ENCODE measurements at regions not wholly inside any gene's neighbourhood (a gene's known extent, or its start where the extent isn't known, plus 50 kb on each side); places are given as distances from the start of the nearest gene placed in this dataset.

GRCh38 chr9:109722007-109722406 is 58.0 kb upstream of the PALM2AKAP2 start:
- in situ Hi-C loops (cut with MboI), result no loop called here
- CTCF ChIA-PET, result no interaction called here
- BruUV-seq (replicated peaks), result no TSS peak
- TF ChIP-seq USF2 (IDR thresholded peaks at IDR 0.05; ENCODE audit: borderline replicate concordance, low read depth, low read length), result no peak
- TF ChIP-seq FOXM1 (IDR thresholded peaks at IDR 0.05; ENCODE audit: low read depth, low read length), result no peak
- TF ChIP-seq TAF1 (IDR thresholded peaks at IDR 0.05; ENCODE audit: borderline replicate concordance, low read depth, low read length), result no peak
- no peak for TF ChIP-seq SUZ12 (IDR thresholded peaks at IDR 0.05; ENCODE audit: unreplicated experiment)
- no peak for TF ChIP-seq NR2C1 (IDR thresholded peaks at IDR 0.05)
- no peak for TF ChIP-seq ZNF217 (IDR thresholded peaks at IDR 0.05)
- TF ChIP-seq TCF3 (IDR thresholded peaks at IDR 0.05; ENCODE audit: borderline replicate concordance, insufficient read depth, low read depth, low read length), result no peak
- TF ChIP-seq MTA3 (IDR thresholded peaks at IDR 0.05; ENCODE audit: borderline replicate concordance, low read length), result no peak
- no peak for TF ChIP-seq PRDM15 (CRISPR knock-in tag; IDR thresholded peaks at IDR 0.05)
- TF ChIP-seq NFYA (IDR thresholded peaks at IDR 0.05; ENCODE audit: borderline replicate concordance, low read depth, low read length), result no peak
- H3K4me1 ChIP-seq (ENCODE audit: control insufficient read depth, insufficient read depth, low read length), result no peaks in the 10 kb centered on the region
- no peaks in the 10 kb centered on the region for H3K79me2 ChIP-seq (ENCODE audit: control insufficient read depth, insufficient read depth, low read length)
- no peaks in the 10 kb centered on the region; a peak in 3 of 4 replicates for H3K27me3 ChIP-seq (replicated peaks in 1 of 2; ENCODE audit: control insufficient read depth in 2 of 2, insufficient read depth in 2 of 2, low read length in 1 of 2)
- no peak for ATAC-seq
- intact Hi-C loops (cut with micrococcal nuclease; ENCODE audit: unreplicated experiment), result no loop called here
- no peak overlapping the region for H3K4me3 ChIP-seq
- no peak overlapping the region for H2AFZ ChIP-seq (ENCODE audit: control insufficient read depth, low read depth, low read length)
- H4K20me1 ChIP-seq (ENCODE audit: control insufficient read depth, insufficient read depth), result no peaks in the 10 kb centered on the region
- POLR2A ChIA-PET, result no interaction called here
- H3K27ac ChIP-seq (ENCODE audit: control insufficient read depth, insufficient read depth), result no peak overlapping the region
- H3K9me3 ChIP-seq (replicated peaks; ENCODE audit: control insufficient read depth, insufficient read depth, low read length), result no peaks in the 10 kb centered on the region
- 100% methylated on average over 1 of the region's 1 CpG for WGBS (ENCODE audit: insufficient coverage, insufficient replicate concordance, low lambda C conversion rate, missing lambda C conversion rate)
- no peaks in the 10 kb centered on the region for H3K36me3 ChIP-seq (ENCODE audit: control insufficient read depth in 2 of 2, insufficient read depth in 2 of 2, low read length in 1 of 2)
- SMC1A ChIA-PET (ENCODE audit: uncharacterized antibody, unreplicated experiment), result no interaction called here
- no peak for FAIRE-seq
- RAD21 ChIA-PET (ENCODE audit: unreplicated experiment), result no interaction called here
- H3K9ac ChIP-seq (ENCODE audit: control insufficient read depth, insufficient read depth, low read length), result no peak overlapping the region
- no peak overlapping the region for H3K4me2 ChIP-seq (ENCODE audit: control insufficient read depth, insufficient read depth)
- DNase-seq (ENCODE audit: low read depth, low spot score), result no peak
